ENCODE measurements at regions not wholly inside any gene's neighbourhood (a gene's known extent, or its start where the extent isn't known, plus 50 kb on each side); places are given as distances from the start of the nearest gene placed in this dataset.
"Not testable (repeated sequence)": the region's sequence is repeated elsewhere in the genome, so short reads cannot be mapped to it uniquely, and the experiment has no call there.

DNA sequence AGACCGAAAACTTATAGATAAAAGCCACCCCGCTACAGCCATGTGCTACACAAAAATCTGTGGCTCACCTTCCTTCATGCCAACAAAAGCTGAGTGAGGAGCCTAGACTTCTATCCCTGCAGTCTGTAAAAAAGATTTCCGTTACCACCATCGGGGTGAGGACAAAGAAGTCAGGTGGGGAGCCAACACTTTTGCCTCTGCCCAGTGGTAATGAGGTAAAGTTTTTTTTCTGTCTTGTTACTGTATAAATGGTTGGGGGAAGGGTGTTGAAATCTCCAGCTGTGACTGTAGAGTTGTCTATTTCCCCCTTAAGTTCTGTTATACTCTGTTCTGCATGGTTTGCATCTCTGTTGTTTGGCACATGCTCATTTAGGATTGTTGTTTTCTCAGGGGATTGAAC is 707.8 kb downstream of the FLRT2 start:
- intact Hi-C loops (cut with DNase I): no loop called here
- DNase-seq (ENCODE audit: low spot score): no peak

DNA sequence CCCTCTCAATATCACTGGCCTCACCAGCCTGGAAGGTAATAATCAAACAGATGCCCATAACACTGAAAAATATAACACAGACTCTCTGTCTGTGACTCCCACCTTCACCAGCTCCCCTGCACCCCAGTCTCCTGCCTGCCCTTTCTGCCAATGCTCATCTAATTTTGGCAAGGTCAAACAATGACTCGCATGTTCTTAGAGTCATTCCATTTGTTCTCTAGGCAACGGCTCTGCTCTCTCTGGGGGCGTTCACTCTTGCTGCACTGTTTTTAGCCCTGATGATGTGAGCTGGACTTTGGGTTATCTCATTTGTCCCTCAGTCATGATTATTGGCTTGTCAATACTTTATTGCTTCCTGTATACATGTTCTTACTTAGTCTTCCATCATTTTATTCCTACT is 691.8 kb downstream of the FLRT2 start:
- intact Hi-C loops (cut with DNase I): no loop called here
- no peak for DNase-seq (ENCODE audit: low spot score)

DNA sequence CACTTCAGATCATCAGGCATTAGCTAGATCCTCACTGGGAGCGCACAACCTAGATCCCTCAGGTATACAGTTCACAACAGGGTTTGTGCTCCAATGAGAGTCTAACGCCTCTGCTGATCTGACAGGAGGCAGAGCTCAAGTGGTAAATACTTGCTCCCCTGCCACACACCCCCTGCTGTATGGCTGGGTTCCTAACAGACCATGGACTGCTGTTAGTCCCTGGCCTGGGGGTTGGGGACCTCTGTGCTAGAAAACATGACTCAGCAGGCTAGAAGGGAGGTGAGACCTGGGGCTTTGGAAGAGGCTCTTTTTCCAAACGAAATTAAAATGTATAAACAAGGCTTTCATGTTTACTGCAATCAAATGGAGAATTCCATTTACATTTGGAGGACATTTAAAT is 691.1 kb downstream of the FLRT2 start:
- intact Hi-C loops (cut with DNase I): no loop called here
- no peak for DNase-seq (ENCODE audit: low spot score)

DNA sequence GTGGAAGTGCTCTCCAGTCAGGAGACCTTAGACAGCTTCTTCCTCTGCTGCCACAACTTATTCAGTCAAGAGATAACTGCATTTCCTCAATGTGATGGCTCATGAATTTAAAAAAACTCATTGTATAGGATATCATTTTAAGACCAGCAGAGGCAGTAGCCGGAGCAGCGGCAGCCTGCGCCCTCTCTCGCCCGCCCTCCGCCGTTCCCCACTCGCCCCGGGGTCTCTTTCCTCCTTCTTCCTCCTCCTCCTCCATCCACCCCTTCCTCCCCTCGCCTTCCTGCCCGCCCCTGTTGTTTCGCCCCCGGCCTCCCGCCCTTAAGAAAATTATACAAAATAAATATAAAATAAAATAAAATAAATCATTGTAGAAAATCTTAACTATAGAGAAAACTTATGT is 687.6 kb downstream of the FLRT2 start:
- intact Hi-C loops (cut with DNase I): no loop called here

DNA sequence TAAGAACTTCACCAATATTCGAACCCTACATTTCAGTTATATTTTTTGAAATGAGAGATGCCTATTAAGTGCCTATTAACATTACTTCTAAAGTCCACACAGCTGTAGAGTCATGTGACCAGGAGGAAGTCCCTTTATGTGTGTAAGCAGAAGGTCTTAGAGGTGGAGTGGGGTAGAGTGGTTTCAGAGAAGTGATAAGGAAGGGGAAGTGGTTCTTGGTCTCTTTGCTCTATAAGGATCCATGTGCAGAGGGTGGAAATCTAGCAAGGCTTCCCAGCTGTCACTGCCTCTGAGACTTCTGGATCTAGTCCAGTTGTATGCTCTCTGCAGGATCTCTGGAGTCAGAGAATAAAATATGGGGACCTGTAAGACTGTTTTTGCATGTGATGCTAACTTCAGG is 673.9 kb downstream of the FLRT2 start:
- intact Hi-C loops (cut with DNase I): no loop called here
- DNase-seq (ENCODE audit: low spot score): no peak

More for the DNA sequence above, 687.6 kb downstream of the FLRT2 start:
- DNase-seq (ENCODE audit: low spot score): no peak

DNA sequence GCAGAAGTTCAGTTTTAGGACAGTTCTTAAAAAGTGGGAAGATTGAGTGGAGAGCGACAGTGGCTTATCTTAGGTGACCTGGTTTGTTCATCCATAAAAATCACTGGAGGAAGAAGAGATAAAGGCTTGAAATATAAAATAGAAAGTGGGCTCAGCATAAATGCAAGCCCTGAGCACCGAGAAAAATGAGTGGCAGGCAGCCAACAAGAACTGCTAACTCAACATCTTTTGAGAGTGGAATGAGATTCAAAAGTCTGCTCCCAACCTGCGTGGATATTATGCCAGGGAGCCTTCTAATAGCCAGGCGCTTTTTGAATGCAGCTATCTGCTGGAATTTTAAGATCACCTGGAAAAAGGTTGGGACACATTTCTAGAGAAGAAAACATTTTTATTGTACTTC is 666.5 kb downstream of the FLRT2 start:
- no peak for DNase-seq (ENCODE audit: low spot score)
- intact Hi-C loops (cut with DNase I): no loop called here

DNA sequence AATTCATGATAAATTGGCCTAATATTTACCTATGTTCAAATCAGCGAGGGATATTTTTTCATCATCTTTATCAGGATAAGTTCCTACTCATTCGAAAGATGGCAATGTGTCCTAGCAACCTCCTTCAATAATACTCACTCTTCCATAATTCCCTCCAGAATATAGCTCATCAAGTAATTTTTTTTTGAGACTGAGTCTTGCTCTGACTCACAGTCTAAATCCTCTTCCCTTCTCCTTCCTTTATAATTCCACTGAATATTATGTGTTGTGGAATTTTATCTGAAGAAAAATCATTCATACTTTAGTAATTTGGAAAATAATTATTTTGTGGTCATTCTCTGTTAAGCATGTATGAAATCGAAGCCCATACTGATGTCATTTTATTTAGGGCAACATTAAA is 663.8 kb downstream of the FLRT2 start:
- no peak for DNase-seq (ENCODE audit: low spot score)
- intact Hi-C loops (cut with DNase I): no loop called here

DNA sequence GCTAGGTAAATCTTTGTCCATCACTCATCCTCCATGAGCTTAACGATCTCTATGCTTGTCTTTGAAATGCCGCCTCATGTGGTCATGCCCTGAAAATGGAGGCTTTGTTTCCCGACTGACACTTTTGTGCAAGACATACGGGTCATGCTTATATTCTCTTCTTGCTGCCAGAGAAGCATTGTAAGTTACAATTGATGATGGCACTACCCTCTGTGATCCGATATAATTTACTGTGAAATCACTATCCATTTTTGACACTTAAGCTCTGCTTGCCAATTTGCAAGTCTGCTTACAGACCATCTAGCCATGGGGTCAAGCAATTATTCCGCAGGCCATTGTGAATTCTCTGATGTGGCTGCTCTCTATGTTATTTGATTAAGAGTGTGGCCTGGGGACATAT is 650.0 kb downstream of the FLRT2 start:
- DNase-seq (ENCODE audit: low spot score): no peak
- intact Hi-C loops (cut with DNase I): no loop called here

DNA sequence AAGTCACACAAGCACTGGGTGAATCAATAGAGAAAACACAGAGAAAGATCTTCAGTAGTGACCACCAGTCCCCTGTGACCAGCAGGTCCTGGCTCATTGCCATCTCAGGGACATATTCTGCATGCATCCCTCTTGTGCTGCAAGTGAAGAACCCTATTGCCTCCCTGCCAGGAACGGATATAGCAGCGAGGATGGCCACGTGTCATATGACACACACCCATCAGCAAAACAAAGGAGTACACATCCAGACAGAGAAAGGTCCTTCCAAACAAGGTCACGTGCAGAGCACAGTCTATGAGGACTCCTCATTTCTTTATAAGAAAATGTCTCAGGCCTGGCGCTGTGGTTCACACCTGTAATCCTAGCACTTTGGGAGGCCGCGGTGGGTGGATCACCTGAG is 638.4 kb downstream of the FLRT2 start:
- no peak for DNase-seq (ENCODE audit: low spot score)
- intact Hi-C loops (cut with DNase I): no loop called here

DNA sequence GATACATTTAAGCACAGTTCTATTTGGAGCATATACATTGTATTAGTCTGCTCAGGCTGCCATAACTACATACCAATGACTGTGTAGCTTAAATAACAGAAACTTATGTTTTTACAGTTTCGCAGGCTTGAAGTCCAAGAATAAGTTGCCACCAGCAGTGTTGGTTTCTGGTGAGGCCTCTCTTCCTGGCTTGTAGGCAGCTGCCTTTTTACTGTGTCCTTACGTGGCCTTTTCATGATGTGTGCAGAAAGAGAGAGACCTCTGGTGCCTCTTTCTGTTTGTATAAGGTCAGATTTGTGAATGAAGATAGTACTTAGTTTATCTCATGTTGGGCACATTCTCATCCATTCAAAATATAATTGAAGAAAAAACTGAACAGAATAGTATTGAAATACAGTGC is 636.6 kb downstream of the FLRT2 start:
- intact Hi-C loops (cut with DNase I): no loop called here
- DNase-seq (ENCODE audit: low spot score): no peak

DNA sequence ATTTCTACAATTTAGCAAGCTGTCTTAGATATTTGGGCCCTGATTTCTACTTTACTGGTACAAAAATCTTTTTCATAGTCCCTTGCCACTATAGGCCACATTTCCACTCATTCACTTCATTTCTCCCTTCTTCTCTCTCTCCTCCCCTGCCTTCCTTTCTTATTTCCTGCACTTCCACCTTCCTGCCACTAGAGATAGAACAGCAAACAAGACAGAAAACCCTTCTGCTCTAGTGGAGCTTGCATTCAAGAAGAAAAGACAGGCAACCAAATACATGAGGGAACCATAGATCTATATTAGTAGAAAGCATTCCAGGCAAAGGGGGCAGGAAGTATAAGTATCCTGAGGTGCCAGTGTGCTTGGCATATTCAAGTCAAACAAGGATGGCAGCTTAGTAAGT is 623.5 kb downstream of the FLRT2 start:
- no peak for DNase-seq (ENCODE audit: low spot score)
- intact Hi-C loops (cut with DNase I): no loop called here

DNA sequence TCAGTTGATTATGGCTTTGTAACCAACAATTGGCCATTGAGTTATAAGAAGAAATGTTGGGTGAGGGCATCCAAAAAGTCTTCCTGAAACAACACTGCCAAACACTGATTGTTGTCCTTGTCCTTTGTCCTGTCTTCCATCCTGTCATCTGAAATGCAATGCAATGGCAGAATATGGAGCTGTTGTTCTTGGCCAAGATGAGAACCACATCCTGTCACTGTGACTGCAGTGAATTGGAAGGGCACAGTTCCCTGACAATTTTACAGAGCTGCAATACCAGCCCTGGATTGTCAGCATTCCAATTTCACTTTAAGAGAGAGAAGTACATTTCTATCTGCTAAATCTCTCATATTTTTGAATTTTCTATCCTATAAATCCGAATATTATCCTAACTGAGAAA is 613.3 kb downstream of the FLRT2 start:
- no peak for DNase-seq (ENCODE audit: low spot score)

DNA sequence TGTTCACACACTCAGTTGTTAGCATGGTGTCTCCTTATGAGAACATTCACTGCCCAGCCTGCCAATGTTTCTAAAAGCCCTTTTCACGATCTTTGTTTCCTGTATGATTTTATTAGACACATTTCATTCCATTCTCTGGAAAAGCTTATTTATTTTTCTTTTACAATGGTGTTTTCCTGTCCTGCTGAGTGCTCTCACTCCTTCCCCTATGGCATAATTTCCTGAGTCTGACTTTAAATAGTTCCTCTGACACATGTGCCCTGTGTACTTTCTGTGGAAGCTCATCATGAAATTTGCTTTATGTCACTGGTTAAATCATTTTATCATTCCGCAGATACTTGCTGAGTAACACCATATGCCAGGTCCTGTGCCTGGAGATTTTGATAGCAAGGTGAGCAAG is 612.0 kb downstream of the FLRT2 start:
- no peak for DNase-seq (ENCODE audit: low spot score)
- intact Hi-C loops (cut with DNase I): no loop called here

More for the DNA sequence above, 613.3 kb downstream of the FLRT2 start:
- intact Hi-C loops (cut with DNase I): no loop called here

DNA sequence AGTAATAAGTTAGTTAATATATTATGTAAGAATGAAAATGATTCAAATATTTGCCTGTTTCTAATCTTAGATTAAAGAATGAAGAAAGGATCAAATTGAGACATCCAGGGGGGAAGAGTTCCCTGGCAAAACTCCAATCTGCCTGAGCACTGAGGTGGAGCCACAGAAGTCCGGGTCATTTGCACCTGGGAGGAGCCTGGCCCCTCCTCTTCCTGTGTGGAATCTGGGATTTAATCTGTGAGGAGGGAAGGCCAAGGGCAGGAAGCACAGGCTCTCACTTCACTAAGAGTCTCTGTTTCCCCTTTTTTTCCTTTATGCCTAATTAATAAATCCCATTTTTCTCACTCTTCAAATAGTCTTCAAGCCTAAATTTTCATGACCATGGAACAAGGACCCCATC is 599.5 kb downstream of the FLRT2 start:
- no peak for DNase-seq (ENCODE audit: low spot score)
- intact Hi-C loops (cut with DNase I): no loop called here

DNA sequence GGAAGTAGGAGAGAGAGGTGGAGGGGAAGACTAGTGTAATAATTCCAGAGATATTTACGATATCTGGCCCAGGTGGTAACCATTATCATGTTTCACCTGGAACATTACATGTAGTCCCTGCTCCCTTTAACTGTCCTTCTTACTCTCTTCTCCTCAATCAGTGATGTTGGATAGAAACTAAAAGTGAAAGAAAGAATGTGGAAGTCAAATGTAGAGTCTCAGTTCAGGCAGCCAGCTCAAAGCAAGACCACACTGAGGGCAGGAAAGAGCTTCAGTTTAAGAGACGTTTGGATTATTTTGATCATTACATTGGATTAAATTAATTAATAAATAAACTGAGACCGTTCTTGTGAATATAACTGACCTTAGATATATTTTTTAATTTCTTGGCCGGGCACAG is 594.4 kb downstream of the FLRT2 start:
- intact Hi-C loops (cut with DNase I): no loop called here
- no peak for DNase-seq (ENCODE audit: low spot score)

DNA sequence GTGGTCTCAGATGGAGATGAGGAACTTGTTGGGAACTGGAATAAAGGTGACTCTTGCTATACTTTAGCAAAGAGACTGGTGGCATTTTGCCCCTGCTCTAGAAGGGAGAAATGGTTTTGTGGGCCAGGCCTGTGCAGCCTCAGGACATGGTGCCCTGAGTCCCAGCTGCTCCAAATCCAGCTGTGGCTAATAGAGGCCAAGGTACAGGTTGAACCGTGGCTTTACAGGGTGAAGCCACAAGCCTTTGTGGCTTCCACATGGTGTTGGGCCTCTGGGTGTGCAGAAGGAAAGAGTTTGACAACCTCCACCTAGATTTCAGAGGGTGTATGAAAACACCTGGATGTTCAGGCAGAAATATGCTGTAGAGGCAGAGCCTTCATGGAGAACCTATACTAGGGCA is 586.0 kb downstream of the FLRT2 start:
- intact Hi-C loops (cut with DNase I): no loop called here
- no peak for DNase-seq (ENCODE audit: low spot score)

DNA sequence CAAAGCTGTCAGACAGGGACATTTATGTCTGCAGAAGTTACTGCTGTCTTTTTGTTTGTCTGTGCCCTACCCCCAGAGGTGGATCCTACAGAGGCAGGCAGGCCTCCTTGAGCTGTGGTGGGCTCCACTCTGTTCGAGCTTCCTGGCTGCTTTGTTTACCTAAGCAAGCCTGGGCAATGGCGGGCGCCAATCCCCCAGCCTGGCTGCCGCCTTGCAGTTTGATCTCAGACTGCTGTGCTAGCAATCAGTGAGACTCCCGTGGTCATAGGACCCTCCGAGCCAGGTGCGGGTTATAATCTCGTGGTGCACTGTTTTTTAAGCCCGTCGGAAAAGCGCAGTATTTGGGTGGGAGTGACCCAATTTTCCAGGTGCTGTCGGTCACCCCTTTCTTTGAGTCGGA is 580.9 kb downstream of the FLRT2 start:
- DNase-seq (ENCODE audit: low spot score); intact Hi-C loops (cut with DNase I): not testable (repeated sequence)

DNA sequence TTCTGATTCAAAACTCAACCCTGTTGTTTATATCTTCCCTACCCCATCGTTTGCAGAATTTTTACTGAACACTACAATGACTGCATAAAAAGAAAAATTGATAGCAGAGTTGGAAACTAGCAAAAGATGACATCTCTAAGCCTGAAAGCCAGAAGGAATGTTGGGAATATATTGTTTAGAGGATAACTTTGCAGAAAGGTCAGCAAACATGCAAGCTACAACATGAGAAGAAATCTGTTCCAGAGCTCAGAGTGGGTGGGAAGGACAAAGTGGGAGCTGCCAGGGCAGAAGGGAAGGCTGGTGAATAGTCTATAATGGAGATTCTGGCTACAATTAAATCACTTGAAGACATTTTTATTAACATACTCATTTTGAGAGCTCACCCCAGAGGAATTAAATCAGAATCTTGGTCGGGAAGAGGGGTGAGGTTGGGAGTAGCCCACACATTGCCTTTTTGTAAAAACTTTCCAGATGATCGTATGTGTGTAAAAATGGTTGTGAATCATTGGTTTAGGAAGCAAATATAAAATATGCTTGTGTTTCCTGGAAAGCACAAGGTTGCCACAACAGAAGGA is 574.8 kb downstream of the FLRT2 start:
- intact Hi-C loops (cut with DNase I): no loop called here
- DNase-seq (ENCODE audit: low spot score): no peak

DNA sequence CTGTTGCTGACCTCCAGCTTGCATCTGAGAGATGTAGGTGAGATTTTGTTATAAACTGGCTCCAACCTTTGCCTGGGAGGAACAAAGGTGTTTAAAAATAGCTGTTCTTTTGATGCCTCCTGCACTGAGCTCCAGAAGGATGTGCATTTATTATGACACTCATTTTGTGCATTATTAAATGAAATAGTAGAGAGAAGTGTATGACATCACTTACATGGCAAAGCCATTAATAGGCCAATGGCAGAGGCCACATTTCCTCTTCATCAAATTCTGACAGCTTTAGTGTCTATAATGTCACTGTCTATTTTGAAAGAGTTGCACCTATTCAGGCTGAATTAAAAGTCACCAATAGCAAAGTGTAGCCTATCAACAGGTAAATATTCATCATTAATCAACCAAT is 564.6 kb downstream of the FLRT2 start:
- no peak for DNase-seq (ENCODE audit: low spot score)
- intact Hi-C loops (cut with DNase I): no loop called here

DNA sequence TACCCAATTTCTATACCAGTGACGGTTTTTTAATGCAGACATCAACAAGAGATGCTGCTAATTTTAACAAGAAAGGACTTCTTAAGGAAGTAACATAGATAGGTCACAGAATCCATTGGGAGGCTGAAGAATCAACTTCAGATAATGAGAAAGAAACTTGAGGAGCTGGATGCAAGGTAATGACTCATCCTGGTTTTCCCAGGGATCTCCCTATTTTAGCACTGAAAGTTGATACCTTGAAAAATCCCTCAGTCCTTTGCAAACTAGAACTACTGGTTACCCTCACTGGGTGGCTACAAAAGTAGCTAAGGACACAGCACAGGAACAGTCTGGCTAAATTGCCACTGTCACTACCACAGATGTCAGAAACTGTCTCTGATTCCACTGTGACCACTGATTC is 561.9 kb downstream of the FLRT2 start:
- no peak for DNase-seq (ENCODE audit: low spot score)
- intact Hi-C loops (cut with DNase I): no loop called here

DNA sequence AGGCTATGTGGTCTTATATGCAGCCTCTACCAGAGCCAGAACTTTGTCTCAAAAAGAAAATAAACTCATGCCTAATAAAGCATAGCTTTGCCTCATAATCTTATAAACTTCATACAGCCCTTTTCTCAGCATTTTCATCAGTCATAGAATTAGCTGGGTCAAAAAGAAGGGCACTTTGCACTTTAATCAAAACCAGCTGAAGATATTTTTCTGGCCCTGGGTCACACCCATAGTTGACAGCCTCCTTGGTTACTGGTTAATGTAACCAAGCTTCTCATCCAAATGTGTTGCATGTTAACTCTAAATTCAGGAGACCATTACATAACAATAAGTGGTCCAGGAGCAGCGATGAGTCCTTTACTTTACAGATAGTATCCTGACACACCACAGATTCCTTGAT is 558.2 kb downstream of the FLRT2 start:
- intact Hi-C loops (cut with DNase I): loop anchor here in 1 of 2 donors (5.0 kb wide), 1 partner anchor 1716 kb away; no protein-coding TSS in a partner anchor
- no peak for DNase-seq (ENCODE audit: low spot score)

DNA sequence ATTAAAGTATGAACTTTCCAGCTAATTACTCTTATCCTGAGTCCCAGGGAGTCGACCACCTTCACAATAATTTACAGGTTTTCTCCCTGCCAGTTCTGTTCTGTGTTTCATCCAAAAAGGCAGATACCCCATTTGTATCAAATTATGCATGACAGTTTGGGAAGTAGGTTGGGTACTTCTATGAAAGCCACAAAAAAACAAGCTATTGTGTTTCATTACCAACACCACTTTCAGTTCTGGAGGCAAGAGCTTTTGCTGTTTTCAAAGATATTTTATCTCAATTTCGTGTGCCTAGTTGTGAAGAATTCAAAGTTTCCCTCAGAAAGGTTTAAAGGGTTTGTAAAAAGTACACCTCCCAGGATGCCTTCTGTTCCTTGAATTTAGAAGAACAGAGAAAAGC is 557.4 kb downstream of the FLRT2 start:
- intact Hi-C loops (cut with DNase I): loop anchor here in 1 of 2 donors (5.0 kb wide), 1 partner anchor 1715 kb away; no protein-coding TSS in a partner anchor
- no peak for DNase-seq (ENCODE audit: low spot score)

Data from posterior vena cava (tissue), 2 donors.